Mesothelial cell of epicardium (in vitro differentiated cells): ENCODE measurements at regions not wholly inside any gene's neighbourhood (a gene's known extent, or its start where the extent isn't known, plus 50 kb on each side); places are given as distances from the start of the nearest gene placed in this dataset.

Source experiments
- DNase-seq, 2 experiments: peaks; one replicate each; pipeline ENCODE4 v3.0.0; 2021; ENCODE audit warnings: low spot score in 2 of 2; ENCODE audit not compliant: unreplicated experiment in 2 of 2
- H3K27ac Mint-ChIP-seq: 2 replicates; pipeline ENCODE4 v1.8.0; 2021; ENCODE audit warnings: mixed read lengths
- H3K27me3 Mint-ChIP-seq: 2 replicates; pipeline ENCODE4 v1.8.0; 2021; ENCODE audit warnings: low read depth, mixed read lengths
- H3K36me3 Mint-ChIP-seq: 2 replicates; pipeline ENCODE4 v1.8.0; 2021; ENCODE audit warnings: mixed read lengths
- H3K4me1 Mint-ChIP-seq: 2 replicates; pipeline ENCODE4 v1.8.0; 2021; ENCODE audit warnings: mixed read lengths
- H3K4me3 Mint-ChIP-seq: 2 replicates; pipeline ENCODE4 v1.8.0; 2021; ENCODE audit warnings: mild to moderate bottlenecking, moderate library complexity, mixed read lengths
- H3K9me3 Mint-ChIP-seq: 2 replicates; pipeline ENCODE4 v1.8.0; 2021; ENCODE audit warnings: mixed read lengths
- TF ChIP-seq, protein P1 (sequence below): fragments of 200-600 bp; sonication (generic); IDR thresholded peaks from one replicate; pipeline ENCODE4 v1.5.0; 2021; ENCODE audit warnings: antibody characterized with exemption; ENCODE audit not compliant: unreplicated experiment

DNA sequence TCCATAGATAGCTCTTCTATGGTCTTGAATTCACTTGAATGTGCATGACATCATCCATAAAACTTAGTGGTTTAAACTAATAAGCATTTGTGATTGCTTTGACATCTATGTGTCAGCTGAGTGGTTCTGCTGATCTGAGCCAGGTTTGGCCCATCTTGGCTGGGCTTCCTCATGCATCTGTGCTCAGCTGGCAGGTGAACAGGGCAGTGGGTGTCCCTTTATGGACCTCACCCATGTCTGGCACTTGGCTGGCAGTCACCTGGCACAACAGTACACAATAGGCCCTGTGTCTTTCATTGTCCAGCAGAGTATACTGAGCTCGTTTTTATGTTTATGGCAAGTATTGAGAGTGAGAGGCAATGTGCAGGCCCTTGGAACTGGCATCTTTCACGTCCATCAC lies 73.7 kb upstream of the CNTN6 start:
- Mint-ChIP-seq H3K4me3 (no peak overlapping the region), H3K27me3 (no peaks in the 10 kb centered on the region), H3K36me3 (no peaks in the 10 kb centered on the region), H3K9me3 (peaks cover 3% of the 10 kb centered on the region), H3K27ac (no peak overlapping the region), H3K4me1 (peaks cover 4% of the 10 kb centered on the region)
- TF ChIP-seq, protein P1, sequence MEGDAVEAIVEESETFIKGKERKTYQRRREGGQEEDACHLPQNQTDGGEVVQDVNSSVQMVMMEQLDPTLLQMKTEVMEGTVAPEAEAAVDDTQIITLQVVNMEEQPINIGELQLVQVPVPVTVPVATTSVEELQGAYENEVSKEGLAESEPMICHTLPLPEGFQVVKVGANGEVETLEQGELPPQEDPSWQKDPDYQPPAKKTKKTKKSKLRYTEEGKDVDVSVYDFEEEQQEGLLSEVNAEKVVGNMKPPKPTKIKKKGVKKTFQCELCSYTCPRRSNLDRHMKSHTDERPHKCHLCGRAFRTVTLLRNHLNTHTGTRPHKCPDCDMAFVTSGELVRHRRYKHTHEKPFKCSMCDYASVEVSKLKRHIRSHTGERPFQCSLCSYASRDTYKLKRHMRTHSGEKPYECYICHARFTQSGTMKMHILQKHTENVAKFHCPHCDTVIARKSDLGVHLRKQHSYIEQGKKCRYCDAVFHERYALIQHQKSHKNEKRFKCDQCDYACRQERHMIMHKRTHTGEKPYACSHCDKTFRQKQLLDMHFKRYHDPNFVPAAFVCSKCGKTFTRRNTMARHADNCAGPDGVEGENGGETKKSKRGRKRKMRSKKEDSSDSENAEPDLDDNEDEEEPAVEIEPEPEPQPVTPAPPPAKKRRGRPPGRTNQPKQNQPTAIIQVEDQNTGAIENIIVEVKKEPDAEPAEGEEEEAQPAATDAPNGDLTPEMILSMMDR: no peak
- no peak for DNase-seq

DNA sequence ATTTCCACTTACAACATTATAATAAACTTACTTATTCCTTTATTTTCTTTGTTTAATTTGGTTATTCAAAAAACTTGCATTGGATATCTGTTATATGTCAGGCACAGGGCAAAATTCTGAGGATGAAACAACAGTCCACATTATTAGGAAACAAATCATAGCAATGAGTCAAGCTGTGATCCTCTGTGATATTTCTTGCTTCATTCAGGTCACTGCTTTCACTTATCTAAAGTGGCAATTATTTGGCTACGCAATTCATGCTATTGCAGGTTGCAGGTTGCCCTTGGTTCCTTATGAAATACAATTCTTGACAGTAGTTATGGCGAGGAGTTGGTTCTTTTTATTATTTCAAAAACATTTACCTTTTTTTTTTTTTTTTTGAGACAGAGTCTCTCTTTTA lies 66.4 kb upstream of the CNTN6 start:
- H3K36me3 Mint-ChIP-seq: no peaks in the 10 kb centered on the region
- H3K27ac Mint-ChIP-seq: no peak overlapping the region
- H3K9me3 Mint-ChIP-seq: peaks cover 14% of the 10 kb centered on the region
- H3K27me3 Mint-ChIP-seq: peaks cover 1% of the 10 kb centered on the region
- TF ChIP-seq, protein P1: no peak
- no peak for DNase-seq
- H3K4me1 Mint-ChIP-seq: peaks cover 4% of the 10 kb centered on the region
- no peak overlapping the region for H3K4me3 Mint-ChIP-seq

DNA sequence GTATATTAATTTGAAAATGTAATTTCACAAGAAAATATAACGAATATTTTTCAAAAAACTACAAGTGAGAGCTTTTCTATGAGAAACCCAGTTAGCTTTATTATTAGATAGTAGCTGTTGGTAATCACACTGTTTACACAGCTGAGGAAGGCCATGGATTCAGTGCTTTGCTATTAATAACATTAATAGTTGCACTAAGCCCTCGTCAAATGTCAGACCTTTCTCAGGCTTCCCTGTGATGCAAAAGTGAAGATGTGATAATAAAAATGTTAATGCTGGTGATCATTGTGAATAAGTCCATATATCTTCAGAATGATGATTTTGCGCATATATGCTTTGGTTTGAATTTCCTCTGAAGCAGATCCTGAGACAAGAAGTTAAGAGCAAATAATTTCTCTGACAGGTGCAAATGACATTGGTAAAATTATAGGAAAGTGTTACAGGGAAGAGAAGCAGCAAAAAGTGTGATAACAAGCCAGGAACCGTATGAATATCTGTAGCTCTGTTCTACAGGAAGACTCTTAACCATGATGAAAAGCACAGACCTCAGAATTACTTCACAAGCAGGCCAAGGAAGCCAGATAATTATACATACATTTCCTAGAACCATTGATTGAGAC lies 56.5 kb upstream of the CNTN6 start:
- Mint-ChIP-seq H3K4me3 (no peak overlapping the region), H3K4me1 (no peaks in the 10 kb centered on the region), H3K9me3 (peaks cover 38% of the 10 kb centered on the region), H3K27ac (no peak overlapping the region), H3K36me3 (peaks cover 1% of the 10 kb centered on the region), H3K27me3 (peaks cover 3% of the 10 kb centered on the region)
- TF ChIP-seq, protein P1: no peak
- DNase-seq: no peak

DNA sequence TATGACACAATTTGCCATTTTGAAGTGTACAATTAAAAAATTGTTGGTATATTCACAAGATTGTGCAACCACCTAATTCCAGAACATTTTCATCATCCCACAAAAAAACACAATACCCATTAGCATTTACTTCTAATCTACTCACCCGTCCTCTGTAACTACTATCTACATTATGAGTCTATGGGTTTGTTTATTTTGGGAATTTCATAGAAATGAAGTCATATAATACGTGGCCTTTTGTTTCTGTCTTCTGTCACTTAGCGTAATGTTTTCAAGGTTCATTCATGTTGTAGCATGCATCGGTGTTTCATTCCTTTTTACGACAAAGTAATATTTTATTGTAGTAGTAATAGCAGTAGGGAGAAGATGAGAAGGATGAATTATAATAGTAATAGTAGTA lies 55.2 kb upstream of the CNTN6 start:
- TF ChIP-seq, protein P1: no peak
- H3K27ac Mint-ChIP-seq: no peak overlapping the region
- peaks cover 3% of the 10 kb centered on the region for H3K27me3 Mint-ChIP-seq
- H3K4me3 Mint-ChIP-seq: no peak overlapping the region
- H3K4me1 Mint-ChIP-seq: no peaks in the 10 kb centered on the region
- H3K9me3 Mint-ChIP-seq: peaks cover 36% of the 10 kb centered on the region
- H3K36me3 Mint-ChIP-seq: peaks cover 1% of the 10 kb centered on the region
- no peak for DNase-seq
